ENCODE measurements at regions not wholly inside any gene's neighbourhood (a gene's known extent, or its start where the extent isn't known, plus 50 kb on each side); places are given as distances from the start of the nearest gene placed in this dataset.

DNA sequence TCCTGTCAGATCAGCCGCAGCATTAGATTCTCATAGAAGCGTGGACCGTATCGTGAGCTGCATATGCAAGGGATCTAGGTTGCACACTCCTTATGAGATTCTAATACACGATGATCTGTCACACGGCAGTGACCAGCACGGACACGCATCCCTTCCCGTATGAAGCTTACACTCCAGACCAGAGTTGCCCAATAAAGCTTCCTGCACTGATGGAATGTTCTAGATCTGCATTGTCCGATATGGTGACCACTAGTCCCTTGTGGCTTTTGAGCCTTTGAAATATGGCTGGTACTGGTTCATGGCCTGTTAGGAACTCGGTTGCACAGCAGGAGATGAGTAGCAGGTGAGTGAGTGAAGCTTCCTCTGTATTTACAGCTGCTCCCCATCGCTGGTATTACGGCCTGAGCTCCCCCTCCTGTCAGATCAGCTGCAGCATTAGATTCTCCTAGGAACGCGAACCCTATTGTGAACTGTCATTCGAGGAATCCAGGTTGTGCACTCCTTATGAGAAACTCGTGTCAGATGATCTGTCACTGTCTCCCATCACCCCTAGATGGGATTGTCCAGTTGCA is 49.8 kb upstream of the ZCCHC14 start:
- Histone ChIP-seq H3K9me3 (ENCODE audit: control insufficient read depth, insufficient read depth, low read depth, low read length) (no peaks in the 10 kb centered on the region), H3K4me1 (ENCODE audit: control insufficient read depth, insufficient read depth, low read length) (no peaks in the 10 kb centered on the region), H3K27ac (ENCODE audit: low read length) (no peak overlapping the region), H3K27me3 (ENCODE audit: control insufficient read depth, insufficient read depth, low read length) (no peaks in the 10 kb centered on the region), H3K36me3 (ENCODE audit: control insufficient read depth, insufficient read depth, low read length) (no peaks in the 10 kb centered on the region), H3K4me3 (ENCODE audit: low read depth in 2 of 2, low read length in 2 of 2) (no peak overlapping the region)
- intact Hi-C loops (cut with micrococcal nuclease; ENCODE audit: unreplicated experiment) = no loop called here
- in situ Hi-C loops (cut with HindIII; ENCODE audit: low pct_unique_long_range_greater_than_20kb, low sequenced_read_pairs) = no loop called here
- TF ChIP-seq TCF7L2 (IDR thresholded peaks at IDR 0.05; ENCODE audit: low read depth, low read length) (no peak), POLR2AphosphoS5 (IDR thresholded peaks at IDR 0.05; ENCODE audit: low read depth, low read length) (no peak), SIN3A (IDR thresholded peaks at IDR 0.05; ENCODE audit: borderline replicate concordance, insufficient read depth, low read depth, low read length) (no peak)
- TF ChIP-seq, protein P1, sequence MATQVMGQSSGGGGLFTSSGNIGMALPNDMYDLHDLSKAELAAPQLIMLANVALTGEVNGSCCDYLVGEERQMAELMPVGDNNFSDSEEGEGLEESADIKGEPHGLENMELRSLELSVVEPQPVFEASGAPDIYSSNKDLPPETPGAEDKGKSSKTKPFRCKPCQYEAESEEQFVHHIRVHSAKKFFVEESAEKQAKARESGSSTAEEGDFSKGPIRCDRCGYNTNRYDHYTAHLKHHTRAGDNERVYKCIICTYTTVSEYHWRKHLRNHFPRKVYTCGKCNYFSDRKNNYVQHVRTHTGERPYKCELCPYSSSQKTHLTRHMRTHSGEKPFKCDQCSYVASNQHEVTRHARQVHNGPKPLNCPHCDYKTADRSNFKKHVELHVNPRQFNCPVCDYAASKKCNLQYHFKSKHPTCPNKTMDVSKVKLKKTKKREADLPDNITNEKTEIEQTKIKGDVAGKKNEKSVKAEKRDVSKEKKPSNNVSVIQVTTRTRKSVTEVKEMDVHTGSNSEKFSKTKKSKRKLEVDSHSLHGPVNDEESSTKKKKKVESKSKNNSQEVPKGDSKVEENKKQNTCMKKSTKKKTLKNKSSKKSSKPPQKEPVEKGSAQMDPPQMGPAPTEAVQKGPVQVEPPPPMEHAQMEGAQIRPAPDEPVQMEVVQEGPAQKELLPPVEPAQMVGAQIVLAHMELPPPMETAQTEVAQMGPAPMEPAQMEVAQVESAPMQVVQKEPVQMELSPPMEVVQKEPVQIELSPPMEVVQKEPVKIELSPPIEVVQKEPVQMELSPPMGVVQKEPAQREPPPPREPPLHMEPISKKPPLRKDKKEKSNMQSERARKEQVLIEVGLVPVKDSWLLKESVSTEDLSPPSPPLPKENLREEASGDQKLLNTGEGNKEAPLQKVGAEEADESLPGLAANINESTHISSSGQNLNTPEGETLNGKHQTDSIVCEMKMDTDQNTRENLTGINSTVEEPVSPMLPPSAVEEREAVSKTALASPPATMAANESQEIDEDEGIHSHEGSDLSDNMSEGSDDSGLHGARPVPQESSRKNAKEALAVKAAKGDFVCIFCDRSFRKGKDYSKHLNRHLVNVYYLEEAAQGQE (IDR thresholded peaks at IDR 0.05; ENCODE audit: insufficient read depth in 1 of 2, low read depth in 2 of 2, low read length in 1 of 2) = no peak
- TF ChIP-seq, protein P2, sequence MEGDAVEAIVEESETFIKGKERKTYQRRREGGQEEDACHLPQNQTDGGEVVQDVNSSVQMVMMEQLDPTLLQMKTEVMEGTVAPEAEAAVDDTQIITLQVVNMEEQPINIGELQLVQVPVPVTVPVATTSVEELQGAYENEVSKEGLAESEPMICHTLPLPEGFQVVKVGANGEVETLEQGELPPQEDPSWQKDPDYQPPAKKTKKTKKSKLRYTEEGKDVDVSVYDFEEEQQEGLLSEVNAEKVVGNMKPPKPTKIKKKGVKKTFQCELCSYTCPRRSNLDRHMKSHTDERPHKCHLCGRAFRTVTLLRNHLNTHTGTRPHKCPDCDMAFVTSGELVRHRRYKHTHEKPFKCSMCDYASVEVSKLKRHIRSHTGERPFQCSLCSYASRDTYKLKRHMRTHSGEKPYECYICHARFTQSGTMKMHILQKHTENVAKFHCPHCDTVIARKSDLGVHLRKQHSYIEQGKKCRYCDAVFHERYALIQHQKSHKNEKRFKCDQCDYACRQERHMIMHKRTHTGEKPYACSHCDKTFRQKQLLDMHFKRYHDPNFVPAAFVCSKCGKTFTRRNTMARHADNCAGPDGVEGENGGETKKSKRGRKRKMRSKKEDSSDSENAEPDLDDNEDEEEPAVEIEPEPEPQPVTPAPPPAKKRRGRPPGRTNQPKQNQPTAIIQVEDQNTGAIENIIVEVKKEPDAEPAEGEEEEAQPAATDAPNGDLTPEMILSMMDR (IDR thresholded peaks at IDR 0.05) = no peak
- ChIA-PET POLR2A (no interaction called here), CTCF (no interaction called here)
- no TSS peak for BruUV-seq (replicated peaks)
- DNase-seq (ENCODE audit: low read depth, low spot score) (no peak), ATAC-seq (no peak)

Measured in Panc1 (cell line).